IPS DF 19.7 (cell line): ENCODE measurements at regions not wholly inside any gene's neighbourhood (a gene's known extent, or its start where the extent isn't known, plus 50 kb on each side); places are given as distances from the start of the nearest gene placed in this dataset.
A peak's percentile ranks its signal among the peaks of the same experiment; 100 is the strongest.

Source experiments
- DNase-seq: peaks from one replicate; pipeline ENCODE4 v3.0.0-alpha.2; 2013; ENCODE audit warnings: low read depth, low spot score

GRCh38 chr17:34126965-34127364, 128.1 kb upstream of the CCL2 start:
- no peak for DNase-seq

GRCh38 chr17:34130544-34130943, 124.5 kb upstream of the CCL2 start:
- no peak for DNase-seq

GRCh38 chr17:34131386-34131785, 123.7 kb upstream of the CCL2 start:
- no peak for DNase-seq

- DNase-seq: no peak
Measured at GRCh38 chr17:34133350-34133749, 121.7 kb upstream of the CCL2 start.

GRCh38 chr17:34135841-34136240, 119.2 kb upstream of the CCL2 start:
- DNase-seq: no peak

- no peak for DNase-seq
Measured at GRCh38 chr17:34140006-34140405, 115.1 kb upstream of the CCL2 start.

- no peak for DNase-seq
Measured at GRCh38 chr17:34141590-34141989, 113.5 kb upstream of the CCL2 start.

GRCh38 chr17:34143430-34143829, 111.7 kb upstream of the CCL2 start:
- DNase-seq: no peak

- DNase-seq: no peak
Measured at GRCh38 chr17:34146440-34147043, 108.5 kb upstream of the CCL2 start.

GRCh38 chr17:34151102-34151501, 104.0 kb upstream of the CCL2 start:
- DNase-seq: peak; percentile 59

- no peak for DNase-seq
Measured at GRCh38 chr17:34153991-34154390, 101.1 kb upstream of the CCL2 start.

- DNase-seq: no peak
Measured at GRCh38 chr17:34154961-34155730, 99.9 kb upstream of the CCL2 start.

GRCh38 chr17:34155947-34156346, 99.1 kb upstream of the CCL2 start:
- no peak for DNase-seq

- no peak for DNase-seq
Measured at GRCh38 chr17:34156401-34156740, 98.7 kb upstream of the CCL2 start.

- no peak for DNase-seq
Measured at GRCh38 chr17:34156741-34157589, 98.1 kb upstream of the CCL2 start.

- DNase-seq: no peak
Measured at GRCh38 chr17:34161690-34162089, 93.4 kb upstream of the CCL2 start.

- no peak for DNase-seq
Measured at GRCh38 chr17:34163123-34163522, 92.0 kb upstream of the CCL2 start.

GRCh38 chr17:34163646-34164045, 91.4 kb upstream of the CCL2 start:
- DNase-seq: no peak

GRCh38 chr17:34164837-34165236, 90.2 kb upstream of the CCL2 start:
- no peak for DNase-seq

GRCh38 chr17:34166352-34166751, 88.7 kb upstream of the CCL2 start:
- no peak for DNase-seq

- no peak for DNase-seq
Measured at GRCh38 chr17:34167354-34167753, 87.7 kb upstream of the CCL2 start.

- DNase-seq: no peak
Measured at GRCh38 chr17:34168989-34169388, 86.1 kb upstream of the CCL2 start.

GRCh38 chr17:34169496-34169895, 85.6 kb upstream of the CCL2 start:
- no peak for DNase-seq
